HG03139 (cell line): ENCODE measurements at regions not wholly inside any gene's neighbourhood (a gene's known extent, or its start where the extent isn't known, plus 50 kb on each side); places are given as distances from the start of the nearest gene placed in this dataset.

Experiments
- ATAC-seq: cut with Tn5 transposase; IDR thresholded peaks from one replicate; pipeline ENCODE4 v1.9.1; 2021; ENCODE audit not compliant: unreplicated experiment

DNA sequence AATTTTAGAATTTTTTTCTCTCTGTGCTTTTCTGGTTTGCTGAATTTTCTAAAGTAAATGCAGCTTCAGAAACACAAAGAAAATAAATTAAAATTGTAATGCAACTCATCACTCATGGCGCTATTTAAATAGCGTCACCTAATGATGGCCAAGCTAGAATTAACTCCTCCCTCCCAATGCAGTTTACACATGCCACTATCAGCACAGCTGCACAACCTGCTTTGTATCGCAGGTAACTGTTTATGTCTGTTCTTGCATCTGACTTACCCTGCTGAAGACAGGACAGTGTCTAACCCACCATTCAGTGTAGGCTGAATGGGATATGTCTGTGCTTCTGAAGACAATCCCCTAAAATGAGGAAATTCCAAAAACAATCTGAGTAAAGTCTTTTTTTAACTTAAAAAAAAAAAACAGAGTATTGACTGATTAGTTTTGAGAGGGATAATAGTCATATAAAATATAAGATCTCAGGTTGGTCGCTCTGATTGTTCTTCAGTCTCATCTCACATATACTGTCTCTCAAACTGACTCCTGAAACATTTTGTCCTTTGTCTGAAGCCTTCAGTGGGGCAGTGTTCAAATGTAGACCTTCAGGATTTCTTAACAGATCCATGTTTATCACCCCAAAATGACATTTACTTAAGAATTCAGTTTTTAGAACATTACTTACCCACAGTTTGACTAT is 271.4 kb downstream of the ZEB2 start:
- ATAC-seq = no peak

GRCh38 chr2:144244938-144245337 is 275.0 kb downstream of the ZEB2 start:
- no peak for ATAC-seq

DNA sequence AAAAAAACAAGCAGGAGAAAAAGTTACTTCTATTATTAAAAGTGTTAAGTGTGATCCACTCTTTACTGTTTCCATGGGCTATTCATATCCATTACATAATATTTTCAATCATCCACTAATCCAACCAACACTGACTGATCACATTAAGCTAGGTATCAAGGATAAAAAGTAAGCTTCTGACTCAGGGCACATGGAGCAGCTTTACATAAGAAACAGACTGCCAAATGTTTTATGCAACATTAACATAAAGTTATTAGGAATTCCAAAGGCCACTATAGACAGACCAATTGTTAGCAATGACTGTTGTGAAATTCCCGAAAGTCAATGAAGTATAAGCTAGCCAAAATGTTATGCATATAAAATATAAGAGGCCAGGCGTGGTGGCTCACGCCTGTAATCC is 277.6 kb downstream of the ZEB2 start:
- no peak for ATAC-seq

- no peak for ATAC-seq
These were observed 278.1 kb downstream of the ZEB2 start for GRCh38 chr2:144241801-144242200.

GRCh38 chr2:144240656-144241339 is 279.1 kb downstream of the ZEB2 start:
- peak; percentile 94 for ATAC-seq

GRCh38 chr2:144239726-144240125 is 280.2 kb downstream of the ZEB2 start:
- no peak for ATAC-seq

DNA sequence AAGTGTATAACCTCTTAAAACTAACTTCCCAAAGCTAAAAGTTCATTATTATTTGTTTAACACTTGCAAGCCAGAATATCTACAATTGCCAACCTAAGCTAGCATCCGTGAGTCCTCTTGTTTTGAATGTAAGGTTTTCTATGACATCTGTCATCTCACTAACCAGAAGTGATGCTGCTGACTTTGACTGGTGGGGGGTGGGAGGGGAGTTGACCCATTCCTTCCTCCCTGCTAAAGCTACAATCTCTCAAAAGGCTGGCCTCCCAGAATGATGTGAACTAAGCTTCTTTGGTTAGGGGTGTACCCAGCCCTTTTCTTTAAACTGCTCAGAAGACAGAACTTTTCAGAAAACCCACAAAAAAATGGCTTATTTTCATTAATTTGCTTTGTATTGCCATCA is 280.6 kb downstream of the ZEB2 start:
- ATAC-seq = no peak

GRCh38 chr2:144237830-144238627 is 281.9 kb downstream of the ZEB2 start:
- ATAC-seq = no peak

GRCh38 chr2:144237108-144237507 is 282.8 kb downstream of the ZEB2 start:
- ATAC-seq = no peak

DNA sequence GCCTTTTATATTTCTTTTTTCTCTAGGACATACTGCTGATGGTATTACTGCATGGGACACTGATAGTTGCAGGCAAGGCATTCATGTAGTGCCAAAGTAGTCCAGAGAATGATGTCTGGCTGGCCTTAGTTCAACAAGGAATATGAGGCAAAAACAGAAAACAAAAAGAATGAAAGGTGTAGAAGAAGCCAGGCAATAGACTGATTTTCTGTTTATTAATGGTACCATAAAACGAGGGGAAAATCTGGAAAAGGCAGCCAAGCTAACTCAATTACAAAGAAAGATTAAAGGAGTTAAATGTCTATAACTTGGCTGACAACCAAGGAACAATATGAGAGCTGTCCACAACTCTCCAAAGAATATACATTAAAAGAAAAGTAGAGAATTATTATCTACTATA is 284.9 kb downstream of the ZEB2 start:
- ATAC-seq = no peak

DNA sequence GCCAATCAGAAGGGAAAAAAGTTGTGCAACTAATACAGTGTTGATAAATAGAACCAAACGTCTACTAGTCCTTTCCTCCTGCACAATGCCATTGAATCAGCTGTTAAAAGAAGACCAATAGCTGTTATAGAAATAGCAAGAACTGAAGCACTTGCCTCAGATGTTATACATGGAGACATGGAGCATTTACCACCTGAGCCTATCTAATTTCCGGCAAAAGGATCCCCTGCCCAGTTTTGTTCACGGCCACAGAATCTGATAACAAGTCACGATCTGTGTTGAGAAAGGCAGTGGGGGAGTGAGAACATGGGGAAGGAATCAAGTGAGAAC is 285.4 kb downstream of the ZEB2 start:
- ATAC-seq = no peak

DNA sequence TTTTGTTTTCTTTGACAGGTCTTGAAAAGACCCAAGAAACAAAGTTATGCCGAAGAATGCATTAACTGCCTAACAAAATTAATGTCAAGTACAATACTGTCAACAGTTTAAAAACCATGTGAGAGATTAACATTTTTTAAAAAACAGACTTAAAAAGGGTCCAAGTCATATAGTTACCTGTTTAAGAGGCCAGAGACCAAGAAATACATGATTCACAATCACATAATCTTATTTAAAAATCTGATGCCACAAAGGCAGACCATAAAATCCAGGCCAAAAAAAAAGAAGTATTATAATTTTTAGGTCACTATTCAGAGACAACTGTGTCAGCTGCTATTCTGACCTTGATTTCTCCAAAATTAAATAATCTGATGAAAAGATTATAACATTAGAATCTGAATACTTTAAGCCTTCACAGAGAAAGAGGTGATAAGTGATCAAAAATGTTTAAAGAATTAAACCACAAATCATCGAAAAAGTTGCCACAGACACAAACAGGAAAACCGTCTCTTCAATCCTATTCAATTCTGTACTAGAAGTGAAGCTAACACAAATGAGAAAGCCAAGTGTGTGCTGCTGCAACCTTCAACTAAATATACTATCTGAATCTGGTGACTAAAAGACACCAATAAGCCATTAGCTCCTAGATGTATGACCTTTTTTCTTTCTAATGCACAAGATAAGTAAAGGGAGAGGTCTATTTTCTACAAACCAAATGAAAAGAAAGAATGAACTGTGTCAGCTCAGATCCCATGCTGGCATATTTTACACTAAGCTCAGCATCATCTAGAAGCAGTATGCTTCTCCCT is 286.0 kb downstream of the ZEB2 start:
- ATAC-seq = no peak

DNA sequence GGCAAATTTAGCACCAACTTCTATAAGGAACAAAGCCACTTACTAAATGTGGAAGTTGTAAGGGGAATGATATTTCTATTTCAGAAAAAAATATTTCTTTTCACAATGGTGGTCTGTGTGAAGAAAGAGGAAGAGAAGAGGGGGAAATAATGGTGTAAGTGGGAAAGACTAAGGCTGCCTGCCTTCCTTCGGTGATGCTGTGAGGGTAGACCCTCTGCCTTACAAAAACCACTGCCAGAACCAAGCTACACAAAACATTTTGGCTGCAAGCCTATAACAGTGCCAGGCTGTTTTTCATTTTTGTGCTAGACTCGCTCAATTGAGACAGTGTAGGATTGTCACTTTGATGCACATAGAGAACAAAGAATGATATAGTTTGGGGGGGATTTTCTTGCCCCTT is 286.6 kb downstream of the ZEB2 start:
- ATAC-seq = no peak

GRCh38 chr2:144230448-144231085 is 289.4 kb downstream of the ZEB2 start:
- ATAC-seq = no peak

GRCh38 chr2:144230033-144230432 is 289.9 kb downstream of the ZEB2 start:
- ATAC-seq = no peak

DNA sequence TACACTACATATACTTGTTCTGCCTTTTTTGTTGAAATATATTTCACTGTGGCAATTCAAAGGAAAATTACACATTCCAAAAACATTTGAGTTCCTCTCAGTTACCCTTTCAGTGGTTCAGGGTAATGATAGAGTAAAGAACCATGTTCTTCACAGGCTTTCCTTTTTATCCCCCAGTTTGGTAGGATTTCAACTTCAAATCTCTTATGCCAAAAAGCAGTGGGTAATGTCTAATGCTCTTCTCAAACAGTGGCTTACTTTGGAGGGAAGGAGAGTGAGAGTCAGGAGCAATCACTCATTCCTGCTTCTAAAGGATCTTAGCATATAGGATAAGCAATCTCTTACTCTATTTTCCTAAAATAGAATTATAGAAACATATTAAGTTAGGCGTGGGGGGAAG is 290.6 kb downstream of the ZEB2 start:
- ATAC-seq = no peak

GRCh38 chr2:144227427-144228105 is 292.4 kb downstream of the ZEB2 start:
- no peak for ATAC-seq

DNA sequence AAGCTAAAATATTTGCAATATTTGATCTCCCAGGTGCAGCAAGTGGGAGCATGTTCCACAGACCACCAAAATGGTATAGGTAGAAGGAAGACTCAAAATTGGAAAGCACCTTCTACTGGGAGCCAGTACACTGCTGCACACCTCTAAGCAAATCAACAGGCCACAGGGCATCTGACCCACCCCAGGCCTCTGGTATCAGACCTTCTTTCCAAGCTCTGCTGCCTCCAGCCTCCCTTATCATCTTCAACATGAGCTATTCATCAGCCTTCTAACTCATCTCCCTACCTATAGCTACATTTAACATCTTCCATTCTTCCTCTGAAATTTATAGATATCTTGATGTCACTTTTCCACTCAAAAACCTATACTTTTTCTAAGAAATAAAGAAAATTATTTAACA is 294.8 kb downstream of the ZEB2 start:
- ATAC-seq = no peak

- no peak for ATAC-seq
These were observed 295.4 kb downstream of the ZEB2 start for GRCh38 chr2:144224472-144224871.

DNA sequence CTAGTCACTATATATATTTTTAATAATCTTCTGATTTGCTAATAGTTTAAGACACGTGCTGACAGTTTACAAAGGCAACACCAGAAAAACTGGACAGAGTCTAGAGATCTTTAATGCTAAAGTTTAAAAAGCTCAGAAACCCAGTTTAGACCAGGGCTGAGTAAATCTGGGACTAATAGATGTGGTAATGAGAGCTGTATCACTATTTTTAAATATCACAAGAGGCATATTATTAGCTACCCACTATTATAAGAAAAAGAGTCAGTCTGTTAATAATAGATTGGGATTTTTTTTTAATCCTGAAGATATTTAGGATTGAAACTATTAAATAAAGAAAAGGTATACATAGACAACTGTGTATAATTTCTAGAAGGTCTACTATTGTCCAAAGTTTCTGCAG is 299.9 kb downstream of the ZEB2 start:
- no peak for ATAC-seq
